Epithelial cell of proximal tubule (primary cell): ENCODE measurements at regions not wholly inside any gene's neighbourhood (a gene's known extent, or its start where the extent isn't known, plus 50 kb on each side); places are given as distances from the start of the nearest gene placed in this dataset.

Experiments
- DNase-seq: peaks from one replicate; pipeline ENCODE4 v3.0.0-alpha.2; 2011; ENCODE audit warnings: low read depth
- H3K4me3 ChIP-seq: 2 replicates; pipeline ENCODE4 v1.5.1; 2011; ENCODE audit warnings: low read depth, mild to moderate bottlenecking, low read length
- CTCF ChIP-seq: conservative IDR thresholded peaks from 2 replicates; pipeline ENCODE4 v1.5.1; 2012; ENCODE audit warnings: low read depth, mild to moderate bottlenecking, low read length

- DNase-seq = no peak
- no peak overlapping the region for H3K4me3 ChIP-seq
- TF ChIP-seq CTCF = no peak
Observed at GRCh38 chr10:9285690-9286089, 1231.2 kb downstream of the GATA3 start.

- no peak for DNase-seq
- TF ChIP-seq CTCF = no peak
Observed at GRCh38 chr10:9289811-9290210, 1235.3 kb downstream of the GATA3 start.

GRCh38 chr10:9291081-9291480 is 1236.6 kb downstream of the GATA3 start:
- no peak overlapping the region for H3K4me3 ChIP-seq
- DNase-seq = no peak
- TF ChIP-seq CTCF = no peak

More at GRCh38 chr10:9289811-9290210, 1235.3 kb downstream of the GATA3 start:
- no peak overlapping the region for H3K4me3 ChIP-seq

GRCh38 chr10:9294132-9294663 is 1239.7 kb downstream of the GATA3 start:
- H3K4me3 ChIP-seq = no peak overlapping the region
- no peak for DNase-seq
- TF ChIP-seq CTCF = no peak

DNA sequence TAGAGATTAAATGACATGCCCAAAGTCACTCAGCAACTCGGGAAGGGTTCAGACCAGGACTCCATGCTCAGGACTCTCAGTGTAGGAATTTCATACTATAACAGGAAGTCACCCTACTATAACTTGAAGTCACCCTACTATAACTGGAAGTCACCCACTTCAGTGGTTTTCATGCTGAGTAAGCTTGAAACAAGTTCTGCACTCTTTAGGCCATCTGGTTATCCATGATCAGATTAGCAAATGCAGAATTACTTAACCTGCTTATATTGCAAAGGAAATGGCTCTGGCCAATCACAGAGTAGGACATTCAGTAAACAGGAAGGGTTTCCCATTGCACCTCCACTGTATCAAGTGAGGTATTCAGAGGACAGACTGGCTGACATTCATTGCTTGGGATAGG is 1240.4 kb downstream of the GATA3 start:
- no peak for TF ChIP-seq CTCF
- H3K4me3 ChIP-seq = no peak overlapping the region
- DNase-seq = no peak

GRCh38 chr10:9296190-9296589 is 1241.7 kb downstream of the GATA3 start:
- H3K4me3 ChIP-seq = no peak overlapping the region
- TF ChIP-seq CTCF = no peak
- no peak for DNase-seq

DNA sequence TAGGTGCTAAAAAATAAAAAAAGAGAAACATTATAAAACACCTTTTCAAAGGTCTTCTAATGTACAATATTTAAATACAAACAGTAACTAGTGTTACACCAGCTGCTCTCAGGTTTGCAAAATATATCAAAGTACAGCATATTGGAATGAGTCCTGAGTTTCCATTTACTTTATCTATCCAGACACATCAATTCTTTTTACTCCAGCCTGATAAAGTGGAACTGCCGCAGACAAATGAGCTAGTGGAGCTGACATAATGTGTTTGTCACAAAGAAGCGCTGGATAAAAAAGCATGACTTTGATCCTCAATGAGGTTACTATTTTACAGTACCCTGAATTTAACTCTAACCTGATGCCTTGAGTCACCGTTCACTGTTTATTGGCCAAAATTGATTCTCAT is 1243.1 kb downstream of the GATA3 start:
- no peak for TF ChIP-seq CTCF
- no peak overlapping the region for H3K4me3 ChIP-seq
- no peak for DNase-seq
